ENCODE measurements at regions not wholly inside any gene's neighbourhood (a gene's known extent, or its start where the extent isn't known, plus 50 kb on each side); places are given as distances from the start of the nearest gene placed in this dataset.
A peak's percentile ranks its signal among the peaks of the same experiment; 100 is the strongest.

- in situ Hi-C loops (cut with MboI; ENCODE audit: low sequenced_read_pairs) (no loop called here), dilution Hi-C loops (cut with HindIII; ENCODE audit: low sequenced_read_pairs, unreplicated experiment) (no loop called here), intact Hi-C loops (cut with micrococcal nuclease) (no loop called here)
- ATAC-seq (ENCODE audit: low read depth) (no peak), DNase-seq (no peak)
- Histone ChIP-seq H3K14ac (replicated peaks; ENCODE audit: low read depth, low read length) (no peak overlapping the region), H3K36me3 (ENCODE audit: control insufficient read depth, insufficient read depth, low read length) (no peaks in the 10 kb centered on the region), H2BK20ac (ENCODE audit: low read depth, low read length) (no peak overlapping the region), H3K9ac (ENCODE audit: low read depth, low read length) (no peak overlapping the region), H4K8ac (ENCODE audit: low read depth in 2 of 2, low read length in 2 of 2) (no peak overlapping the region), H3K23ac (ENCODE audit: low read depth, low read length) (no peak overlapping the region), H4K91ac (ENCODE audit: insufficient read depth, low read depth, low read length) (no peak overlapping the region), H3K4me3 (ENCODE audit: insufficient read depth, low read depth, low read length) (no peak overlapping the region), H3K56ac (ENCODE audit: extremely low read depth, insufficient read depth, low read length) (no peak overlapping the region), H2BK5ac (ENCODE audit: low read depth, low read length, poor library complexity, severe bottlenecking) (no peak overlapping the region), H3K79me1 (ENCODE audit: low read depth in 1 of 2, low read length in 2 of 2) (no peaks in the 10 kb centered on the region), H2BK15ac (ENCODE audit: low read depth, low read length) (no peak overlapping the region), H4K20me1 (ENCODE audit: insufficient read depth, low read length) (no peaks in the 10 kb centered on the region), H2AFZ (replicated peaks; ENCODE audit: low read length, poor library complexity) (no peak overlapping the region), H2AK5ac (ENCODE audit: low read depth, low read length) (no peak overlapping the region), H4K5ac (ENCODE audit: low read depth, low read length) (no peak overlapping the region), H2AK9ac (replicated peaks; ENCODE audit: low read depth, low read length, poor library complexity) (no peak overlapping the region), H3K4me1 (ENCODE audit: control insufficient read depth, insufficient read depth, low read length) (no peaks in the 10 kb centered on the region), H3K18ac (ENCODE audit: low read depth, low read length) (no peak overlapping the region), H3K4me2 (ENCODE audit: low read depth, low read length) (no peak overlapping the region), H3K9me3 (ENCODE audit: control insufficient read depth, insufficient read depth, low read length) (peaks cover 1% of the 10 kb centered on the region; the same call in 1 of the 2 replicates), H3K4ac (ENCODE audit: low read depth, low read length) (no peak overlapping the region), H3K27me3 (ENCODE audit: control insufficient read depth, insufficient read depth, low read length) (no peaks in the 10 kb centered on the region), H3K27ac (ENCODE audit: insufficient read depth, low read length) (no peak overlapping the region), H3K9me1 (ENCODE audit: insufficient read depth, low read length) (no peaks in the 10 kb centered on the region), H2BK120ac (ENCODE audit: low read depth, low read length) (no peak overlapping the region)
- BruUV-seq (replicated peaks): no TSS peak
- ChIA-PET CTCF (interaction anchor here (0.6 to 1.3 kb wide), 3 partner anchors 11 to 321 kb away, joined by 3 to 4 read pairs (median 3); no protein-coding TSS in a partner anchor), POLR2A (ENCODE audit: unreplicated experiment) (no interaction called here)
- TF ChIP-seq CEBPB (IDR thresholded peaks at IDR 0.05; ENCODE audit: low read depth, low read length) (no peak), CTCF (conservative IDR thresholded peaks at IDR 0.05; ENCODE audit: low read depth, low read length) (0 out of 2 replicates have a peak, but pooled peaks have one; percentile 10)
- no CpG with 5 or more reads among the region's 1 CpG for WGBS, 2 experiments (ENCODE audit: extremely low coverage in 2 of 2, insufficient read length in 1 of 2)
These were observed 209.8 kb downstream of the ZNF33B start for GRCh38 chr10:42428534-42428933.
